ENCODE measurements at regions not wholly inside any gene's neighbourhood (a gene's known extent, or its start where the extent isn't known, plus 50 kb on each side); places are given as distances from the start of the nearest gene placed in this dataset.
"Not testable (repeated sequence)": the region's sequence is repeated elsewhere in the genome, so short reads cannot be mapped to it uniquely, and the experiment has no call there.

- ATAC-seq, result no peak
- no peak for TF ChIP-seq ZC3H10 (CRISPR knock-in tag; IDR thresholded peaks at IDR 0.05)
- no peak for TF ChIP-seq ZNF565 (CRISPR knock-in tag; conservative IDR thresholded peaks at IDR 0.05; ENCODE audit: low read depth)
- TF ChIP-seq, protein P1, sequence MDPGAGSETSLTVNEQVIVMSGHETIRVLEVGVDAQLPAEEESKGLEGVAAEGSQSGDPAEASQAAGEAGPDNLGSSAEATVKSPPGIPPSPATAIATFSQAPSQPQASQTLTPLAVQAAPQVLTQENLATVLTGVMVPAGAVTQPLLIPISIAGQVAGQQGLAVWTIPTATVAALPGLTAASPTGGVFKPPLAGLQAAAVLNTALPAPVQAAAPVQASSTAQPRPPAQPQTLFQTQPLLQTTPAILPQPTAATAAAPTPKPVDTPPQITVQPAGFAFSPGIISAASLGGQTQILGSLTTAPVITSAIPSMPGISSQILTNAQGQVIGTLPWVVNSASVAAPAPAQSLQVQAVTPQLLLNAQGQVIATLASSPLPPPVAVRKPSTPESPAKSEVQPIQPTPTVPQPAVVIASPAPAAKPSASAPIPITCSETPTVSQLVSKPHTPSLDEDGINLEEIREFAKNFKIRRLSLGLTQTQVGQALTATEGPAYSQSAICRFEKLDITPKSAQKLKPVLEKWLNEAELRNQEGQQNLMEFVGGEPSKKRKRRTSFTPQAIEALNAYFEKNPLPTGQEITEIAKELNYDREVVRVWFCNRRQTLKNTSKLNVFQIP (CRISPR knock-in tag; IDR thresholded peaks at IDR 0.05; ENCODE audit: borderline replicate concordance, low read depth), result no peak
- TF ChIP-seq ZNF70 (CRISPR knock-in tag; IDR thresholded peaks at IDR 0.05), result no peak
- TF ChIP-seq TOX (CRISPR knock-in tag; IDR thresholded peaks at IDR 0.05; ENCODE audit: borderline replicate concordance), result no peak
- no peak for TF ChIP-seq PPARA (CRISPR knock-in tag; IDR thresholded peaks at IDR 0.05; ENCODE audit: borderline replicate concordance)
- TF ChIP-seq ZNF8 (CRISPR knock-in tag; IDR thresholded peaks at IDR 0.05), result no peak
- no peak for TF ChIP-seq ZFP30 (CRISPR knock-in tag; IDR thresholded peaks at IDR 0.05)
- TF ChIP-seq, protein P2, sequence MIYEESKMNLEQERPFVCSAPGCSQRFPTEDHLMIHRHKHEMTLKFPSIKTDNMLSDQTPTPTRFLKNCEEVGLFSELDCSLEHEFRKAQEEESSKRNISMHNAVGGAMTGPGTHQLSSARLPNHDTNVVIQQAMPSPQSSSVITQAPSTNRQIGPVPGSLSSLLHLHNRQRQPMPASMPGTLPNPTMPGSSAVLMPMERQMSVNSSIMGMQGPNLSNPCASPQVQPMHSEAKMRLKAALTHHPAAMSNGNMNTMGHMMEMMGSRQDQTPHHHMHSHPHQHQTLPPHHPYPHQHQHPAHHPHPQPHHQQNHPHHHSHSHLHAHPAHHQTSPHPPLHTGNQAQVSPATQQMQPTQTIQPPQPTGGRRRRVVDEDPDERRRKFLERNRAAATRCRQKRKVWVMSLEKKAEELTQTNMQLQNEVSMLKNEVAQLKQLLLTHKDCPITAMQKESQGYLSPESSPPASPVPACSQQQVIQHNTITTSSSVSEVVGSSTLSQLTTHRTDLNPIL (CRISPR knock-in tag; IDR thresholded peaks at IDR 0.05; ENCODE audit: low read depth), result no peak
- no peak for TF ChIP-seq OSR1 (CRISPR knock-in tag; IDR thresholded peaks at IDR 0.05)
- TF ChIP-seq ARNTL (CRISPR knock-in tag; IDR thresholded peaks at IDR 0.05; ENCODE audit: borderline replicate concordance, low read depth), result no peak
- no peak for TF ChIP-seq BACH2 (CRISPR knock-in tag; IDR thresholded peaks at IDR 0.05; ENCODE audit: borderline replicate concordance)
- no peak for TF ChIP-seq ZFP3 (CRISPR knock-in tag; IDR thresholded peaks at IDR 0.05)
- no peak for TF ChIP-seq ISL1 (CRISPR knock-in tag; IDR thresholded peaks at IDR 0.05)
- TF ChIP-seq CSDC2 (CRISPR knock-in tag; IDR thresholded peaks at IDR 0.05), result no peak
- TF ChIP-seq TSHZ2 (CRISPR knock-in tag; IDR thresholded peaks at IDR 0.05), result no peak
- no peak for TF ChIP-seq RARB (CRISPR knock-in tag; IDR thresholded peaks at IDR 0.05)
These were observed 154.0 kb downstream of the RAMP3 start for GRCh38 chr7:45311597-45311996.

GRCh38 chr7:45315512-45315911 is 157.9 kb downstream of the RAMP3 start:
- ATAC-seq, result not testable (repeated sequence)

DNA sequence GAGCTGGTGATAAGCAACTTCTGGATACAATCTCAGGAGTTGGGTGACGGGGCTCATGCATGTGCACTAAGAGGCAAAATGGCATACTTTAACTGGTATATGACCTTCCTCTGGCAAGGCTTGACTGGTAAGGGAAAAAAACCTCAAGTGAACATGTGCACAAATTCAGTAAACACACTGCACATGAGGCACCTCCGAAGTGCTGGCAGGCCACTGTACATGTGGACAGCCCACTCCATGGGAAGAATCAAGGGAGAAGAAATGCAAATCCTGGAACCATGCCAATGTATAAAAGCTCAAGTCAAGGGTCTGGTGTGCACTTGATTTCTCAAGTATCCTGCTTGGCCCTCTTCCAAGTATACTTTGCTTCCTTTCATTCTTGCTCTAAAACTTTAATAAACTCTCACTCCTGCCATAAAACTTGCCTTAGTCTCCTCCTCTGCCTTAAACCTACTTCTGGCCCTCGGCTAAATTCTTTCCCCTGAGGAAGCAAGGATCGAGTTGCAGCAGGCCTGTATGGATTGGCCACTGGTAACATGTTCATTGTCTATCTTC is 167.2 kb downstream of the RAMP3 start:
- no peak for TF ChIP-seq SNAI2 (CRISPR knock-in tag; IDR thresholded peaks at IDR 0.05)
- ATAC-seq, result no peak

GRCh38 chr7:45325378-45325777 is 167.8 kb downstream of the RAMP3 start:
- no peak for ATAC-seq
- TF ChIP-seq TOX (CRISPR knock-in tag; IDR thresholded peaks at IDR 0.05; ENCODE audit: borderline replicate concordance) (no peak), ISL1 (CRISPR knock-in tag; IDR thresholded peaks at IDR 0.05) (no peak), ZNF70 (CRISPR knock-in tag; IDR thresholded peaks at IDR 0.05) (no peak), ESRRG (CRISPR knock-in tag; IDR thresholded peaks at IDR 0.05) (no peak), ZC3H10 (CRISPR knock-in tag; IDR thresholded peaks at IDR 0.05) (no peak), RARB (CRISPR knock-in tag; IDR thresholded peaks at IDR 0.05) (no peak), OSR1 (CRISPR knock-in tag; IDR thresholded peaks at IDR 0.05) (no peak), TCF4 (CRISPR knock-in tag; IDR thresholded peaks at IDR 0.05; ENCODE audit: borderline replicate concordance) (no peak), SNAI2 (CRISPR knock-in tag; IDR thresholded peaks at IDR 0.05) (no peak), ARNTL (CRISPR knock-in tag; IDR thresholded peaks at IDR 0.05; ENCODE audit: borderline replicate concordance, low read depth) (no peak), ZNF8 (CRISPR knock-in tag; IDR thresholded peaks at IDR 0.05) (no peak), ZFP30 (CRISPR knock-in tag; IDR thresholded peaks at IDR 0.05) (no peak)
- TF ChIP-seq, protein P3, sequence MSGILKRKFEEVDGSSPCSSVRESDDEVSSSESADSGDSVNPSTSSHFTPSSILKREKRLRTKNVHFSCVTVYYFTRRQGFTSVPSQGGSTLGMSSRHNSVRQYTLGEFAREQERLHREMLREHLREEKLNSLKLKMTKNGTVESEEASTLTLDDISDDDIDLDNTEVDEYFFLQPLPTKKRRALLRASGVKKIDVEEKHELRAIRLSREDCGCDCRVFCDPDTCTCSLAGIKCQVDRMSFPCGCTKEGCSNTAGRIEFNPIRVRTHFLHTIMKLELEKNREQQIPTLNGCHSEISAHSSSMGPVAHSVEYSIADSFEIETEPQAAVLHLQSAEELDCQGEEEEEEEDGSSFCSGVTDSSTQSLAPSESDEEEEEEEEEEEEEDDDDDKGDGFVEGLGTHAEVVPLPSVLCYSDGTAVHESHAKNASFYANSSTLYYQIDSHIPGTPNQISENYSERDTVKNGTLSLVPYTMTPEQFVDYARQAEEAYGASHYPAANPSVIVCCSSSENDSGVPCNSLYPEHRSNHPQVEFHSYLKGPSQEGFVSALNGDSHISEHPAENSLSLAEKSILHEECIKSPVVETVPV (CRISPR knock-in tag; IDR thresholded peaks at IDR 0.05), result no peak
- TF ChIP-seq, protein P4, sequence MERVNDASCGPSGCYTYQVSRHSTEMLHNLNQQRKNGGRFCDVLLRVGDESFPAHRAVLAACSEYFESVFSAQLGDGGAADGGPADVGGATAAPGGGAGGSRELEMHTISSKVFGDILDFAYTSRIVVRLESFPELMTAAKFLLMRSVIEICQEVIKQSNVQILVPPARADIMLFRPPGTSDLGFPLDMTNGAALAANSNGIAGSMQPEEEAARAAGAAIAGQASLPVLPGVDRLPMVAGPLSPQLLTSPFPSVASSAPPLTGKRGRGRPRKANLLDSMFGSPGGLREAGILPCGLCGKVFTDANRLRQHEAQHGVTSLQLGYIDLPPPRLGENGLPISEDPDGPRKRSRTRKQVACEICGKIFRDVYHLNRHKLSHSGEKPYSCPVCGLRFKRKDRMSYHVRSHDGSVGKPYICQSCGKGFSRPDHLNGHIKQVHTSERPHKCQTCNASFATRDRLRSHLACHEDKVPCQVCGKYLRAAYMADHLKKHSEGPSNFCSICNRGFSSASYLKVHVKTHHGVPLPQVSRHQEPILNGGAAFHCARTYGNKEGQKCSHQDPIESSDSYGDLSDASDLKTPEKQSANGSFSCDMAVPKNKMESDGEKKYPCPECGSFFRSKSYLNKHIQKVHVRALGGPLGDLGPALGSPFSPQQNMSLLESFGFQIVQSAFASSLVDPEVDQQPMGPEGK (CRISPR knock-in tag; IDR thresholded peaks at IDR 0.05; ENCODE audit: borderline replicate concordance), result no peak
- TF ChIP-seq, protein P1 (CRISPR knock-in tag; IDR thresholded peaks at IDR 0.05; ENCODE audit: borderline replicate concordance, low read depth), result no peak
- TF ChIP-seq, protein P2 (CRISPR knock-in tag; IDR thresholded peaks at IDR 0.05; ENCODE audit: low read depth), result no peak

Measured in SK-N-SH treated with all-trans-retinoic acid at 6 μM for 48 hours (cell line).